WTC11 (cell line): ENCODE measurements at regions not wholly inside any gene's neighbourhood (a gene's known extent, or its start where the extent isn't known, plus 50 kb on each side); places are given as distances from the start of the nearest gene placed in this dataset.

ENCODE experiments used
- ATAC-seq: fragments of 200-7000 bp; cut with Tn5 transposase; 2 replicates; pipeline ENCODE4 v1.10.0; 2021; ENCODE audit warnings: mild to moderate bottlenecking, moderate library complexity
- CTCF ChIA-PET: fragments of 300-600 bp; sonication (Branson Sonifier 250); formaldehyde crosslinking; loops from one replicate; lab custom pipeline; 2021; ENCODE audit warnings: antibody characterized with exemption; lab: Charles Lee
- POLR2A ChIA-PET: fragments of 350-600 bp; sonication (Branson Sonifier 250); formaldehyde crosslinking; loops from one replicate; lab custom pipeline; 2021; ENCODE audit warnings: antibody characterized with exemption; lab: Charles Lee
- DNase-seq: peaks from one replicate; pipeline ENCODE4 v3.0.0; 2021; ENCODE audit warnings: low spot score
- H3K27ac Mint-ChIP-seq: 2 replicates; pipeline ENCODE4 v1.8.0; 2021; ENCODE audit warnings: mixed read lengths
- H3K27me3 Mint-ChIP-seq: 2 replicates; pipeline ENCODE4 v1.8.0; 2021; ENCODE audit warnings: low read depth, mild to moderate bottlenecking, moderate library complexity, mixed read lengths
- H3K36me3 Mint-ChIP-seq: 2 replicates; pipeline ENCODE4 v1.8.0; 2021; ENCODE audit warnings: mixed read lengths
- H3K4me1 Mint-ChIP-seq: 2 replicates; pipeline ENCODE4 v1.8.0; 2022; ENCODE audit warnings: mixed read lengths
- H3K4me3 Mint-ChIP-seq: 2 replicates; pipeline ENCODE4 v1.8.0; 2021; ENCODE audit warnings: mild to moderate bottlenecking, moderate library complexity, mixed read lengths
- H3K9me3 Mint-ChIP-seq: 2 replicates; pipeline ENCODE4 v1.8.0; 2021; ENCODE audit warnings: mixed read lengths
- AR ChIP-seq: fragments of 250-450 bp; sonication (Bioruptor Pico); IDR thresholded peaks from 2 replicates; pipeline ENCODE4 v1.9.0; 2021; ENCODE audit warnings: mild to moderate bottlenecking
- CDX4 ChIP-seq: fragments of 250-450 bp; sonication (Bioruptor Pico); IDR thresholded peaks from 2 replicates; pipeline ENCODE4 v1.9.0; 2021; ENCODE audit warnings: moderate library complexity, mild to moderate bottlenecking, inconsistent platforms, borderline replicate concordance
- CREB1 ChIP-seq: sonication (generic); formaldehyde crosslinking; IDR thresholded peaks from 2 replicates; pipeline ENCODE4 v1.8.0; 2023; ENCODE audit warnings: mild to moderate bottlenecking, missing genetic modification reagents
- E2F1 ChIP-seq: sonication (generic); formaldehyde crosslinking; IDR thresholded peaks from 2 replicates; pipeline ENCODE4 v1.8.0; 2022; ENCODE audit warnings: mild to moderate bottlenecking, missing genetic modification reagents
- E2F4 ChIP-seq: sonication (generic); formaldehyde crosslinking; IDR thresholded peaks from 2 replicates; pipeline ENCODE4 v1.8.1; 2022; ENCODE audit warnings: low read depth, mild to moderate bottlenecking, moderate library complexity, missing genetic modification reagents, borderline replicate concordance
- FOXP4 ChIP-seq: sonication (generic); formaldehyde crosslinking; IDR thresholded peaks from 2 replicates; pipeline ENCODE4 v1.8.0; 2022; ENCODE audit warnings: mild to moderate bottlenecking, missing genetic modification reagents
- GABPB1 ChIP-seq: sonication (generic); formaldehyde crosslinking; IDR thresholded peaks from 2 replicates; pipeline ENCODE4 v1.8.1; 2023; ENCODE audit warnings: mild to moderate bottlenecking, missing genetic modification reagents
- JUN ChIP-seq: sonication (generic); formaldehyde crosslinking; IDR thresholded peaks from 2 replicates; pipeline ENCODE4 v1.8.0; 2023; ENCODE audit warnings: mild to moderate bottlenecking, missing genetic modification reagents
- MAX ChIP-seq: sonication (generic); formaldehyde crosslinking; IDR thresholded peaks from 2 replicates; pipeline ENCODE4 v1.8.0; 2022; ENCODE audit warnings: mild to moderate bottlenecking, missing genetic modification reagents
- NFE2L1 ChIP-seq: sonication (generic); formaldehyde crosslinking; IDR thresholded peaks from 2 replicates; pipeline ENCODE4 v1.8.1; 2023; ENCODE audit warnings: missing genetic modification reagents
- RELA ChIP-seq: sonication (generic); formaldehyde crosslinking; IDR thresholded peaks from 2 replicates; pipeline ENCODE4 v1.8.1; 2022; ENCODE audit warnings: missing genetic modification reagents, mild to moderate bottlenecking, borderline replicate concordance
- SMAD4 ChIP-seq: sonication (generic); formaldehyde crosslinking; IDR thresholded peaks from 2 replicates; pipeline ENCODE4 v1.8.0; 2022; ENCODE audit warnings: mild to moderate bottlenecking, missing genetic modification reagents
- TCF7 ChIP-seq: sonication (generic); formaldehyde crosslinking; IDR thresholded peaks from 2 replicates; pipeline ENCODE4 v1.8.0; 2022; ENCODE audit warnings: mild to moderate bottlenecking, low read depth, missing genetic modification reagents, moderate library complexity
- TEAD4 ChIP-seq: sonication (generic); formaldehyde crosslinking; IDR thresholded peaks from 2 replicates; pipeline ENCODE4 v1.8.0; 2022; ENCODE audit warnings: mild to moderate bottlenecking, missing genetic modification reagents
- ZBTB43 ChIP-seq: sonication (generic); formaldehyde crosslinking; IDR thresholded peaks from 2 replicates; pipeline ENCODE4 v1.8.1; 2023; ENCODE audit warnings: mild to moderate bottlenecking, missing genetic modification reagents
- ZMAT4 ChIP-seq: fragments of 250-450 bp; sonication (Bioruptor Pico); IDR thresholded peaks from 2 replicates; pipeline ENCODE4 v1.9.0; 2021; ENCODE audit warnings: mild to moderate bottlenecking
- ZNF232 ChIP-seq: sonication (generic); formaldehyde crosslinking; IDR thresholded peaks from 2 replicates; pipeline ENCODE4 v1.8.0; 2022; ENCODE audit warnings: mild to moderate bottlenecking, missing genetic modification reagents
- ZNF416 ChIP-seq: fragments of 250-450 bp; sonication (Bioruptor Pico); IDR thresholded peaks from 2 replicates; pipeline ENCODE4 v1.9.0; 2021; ENCODE audit warnings: mild to moderate bottlenecking, inconsistent platforms
- ZNF423 ChIP-seq: fragments of 250-450 bp; sonication (Bioruptor Pico); IDR thresholded peaks from 2 replicates; pipeline ENCODE4 v2.1.2; 2022; ENCODE audit warnings: mild to moderate bottlenecking, moderate library complexity
- ZNF532 ChIP-seq: fragments of 250-450 bp; sonication (Bioruptor Pico); IDR thresholded peaks from 2 replicates; pipeline ENCODE4 v1.9.0; 2021; ENCODE audit warnings: mild to moderate bottlenecking, borderline replicate concordance
- ZNF671 ChIP-seq: fragments of 250-450 bp; sonication (Bioruptor Pico); IDR thresholded peaks from 2 replicates; pipeline ENCODE4 v1.8.0; 2021; ENCODE audit warnings: mild to moderate bottlenecking

- no peaks in the 10 kb centered on the region for H3K36me3 Mint-ChIP-seq
- H3K4me3 Mint-ChIP-seq = no peak overlapping the region
- H3K4me1 Mint-ChIP-seq = no peaks in the 10 kb centered on the region
- POLR2A ChIA-PET = no interaction called here
- CTCF ChIA-PET = no interaction called here
- peaks cover 3% of the 10 kb centered on the region; the same call in 1 of the 2 replicates for H3K9me3 Mint-ChIP-seq
- H3K27me3 Mint-ChIP-seq = no peaks in the 10 kb centered on the region
- H3K27ac Mint-ChIP-seq = no peak overlapping the region
- no peak for ATAC-seq
- TF ChIP-seq RELA = no peak
- no peak for TF ChIP-seq SMAD4 (CRISPR knock-in tag)
- TF ChIP-seq ZNF423 (CRISPR knock-in tag) = no peak
- DNase-seq = no peak
Observed at GRCh38 chr10:3678629-3679227, 106.3 kb downstream of the KLF6 start.

GRCh38 chr10:3676564-3676963 lies 108.4 kb downstream of the KLF6 start:
- Mint-ChIP-seq H3K27ac (no peak overlapping the region), H3K4me3 (no peak overlapping the region), H3K36me3 (no peaks in the 10 kb centered on the region), H3K4me1 (peaks cover 1% of the 10 kb centered on the region), H3K27me3 (no peaks in the 10 kb centered on the region)
- CTCF ChIA-PET = no interaction called here
- DNase-seq = no peak
- POLR2A ChIA-PET = no interaction called here
- TF ChIP-seq ZNF671 (no peak), ZMAT4 (CRISPR knock-in tag) (no peak), NFE2L1 (CRISPR knock-in tag) (no peak), CREB1 (no peak), FOXP4 (CRISPR knock-in tag) (no peak), AR (CRISPR knock-in tag) (no peak), CDX4 (CRISPR knock-in tag) (no peak), ZNF532 (CRISPR knock-in tag) (no peak), JUN (no peak), E2F4 (CRISPR knock-in tag) (no peak), ZNF232 (CRISPR knock-in tag) (no peak), GABPB1 (no peak), MAX (CRISPR knock-in tag) (no peak), ZBTB43 (CRISPR knock-in tag) (no peak), TCF7 (no peak), ZNF416 (no peak), TEAD4 (CRISPR knock-in tag) (no peak), RELA (no peak), E2F1 (CRISPR knock-in tag) (no peak)
- TF ChIP-seq, all 79 proteins: peak for 0
- ATAC-seq = no peak
- H3K9me3 Mint-ChIP-seq = peaks cover 3% of the 10 kb centered on the region; the same call in 1 of the 2 replicates
